CD14-positive monocyte (primary cell): ENCODE measurements at regions not wholly inside any gene's neighbourhood (a gene's known extent, or its start where the extent isn't known, plus 50 kb on each side); places are given as distances from the start of the nearest gene placed in this dataset.

Source experiments
- DNase-seq, 3 donors: peaks; one replicate each; pipeline ENCODE4 v3.0.0-alpha.2; 2011 to 2022
- H2AFZ ChIP-seq: 2 replicates; pipeline ENCODE4 v1.6.0; 2012; ENCODE audit warnings: mild to moderate bottlenecking, low read depth, low read length, inconsistent platforms; ENCODE audit not compliant: insufficient read depth, poor library complexity, severe bottlenecking
- H3K27ac ChIP-seq, 2 donors: 1 replicate in 1 of 2; 2 replicates in 1 of 2; pipeline ENCODE4 v1.5.1; 2012 to 2013; ENCODE audit warnings: low read length in 2 of 2, control low read depth in 1 of 2, inconsistent platforms in 1 of 2, low read depth in 1 of 2, mild to moderate bottlenecking in 1 of 2
- H3K27me3 ChIP-seq, 2 donors: one replicate each; pipeline versions ENCODE4 v1.6.0 to v1.6.1; 2011 to 2013; ENCODE audit warnings: low read length in 2 of 2; ENCODE audit not compliant: control insufficient read depth in 2 of 2, insufficient read depth in 2 of 2
- H3K36me3 ChIP-seq, 2 donors: replicated peaks in 1 of 2; 1 replicate in 1 of 2; 2 replicates in 1 of 2; pipeline versions ENCODE4 v1.5.1 to v1.6.1; 2012 to 2013; ENCODE audit warnings: low read length in 2 of 2, control low read depth in 1 of 2, inconsistent platforms in 1 of 2, mild to moderate bottlenecking in 1 of 2; ENCODE audit not compliant: insufficient read depth in 2 of 2, control insufficient read depth in 1 of 2
- H3K4me1 ChIP-seq, 2 donors: 1 replicate in 1 of 2; 2 replicates in 1 of 2; pipeline versions ENCODE4 v1.5.1 to v1.6.1; 2012 to 2013; ENCODE audit warnings: low read length in 2 of 2, control low read depth in 1 of 2, inconsistent platforms in 1 of 2, mild to moderate bottlenecking in 1 of 2, moderate library complexity in 1 of 2; ENCODE audit not compliant: insufficient read depth in 2 of 2, control insufficient read depth in 1 of 2
- H3K4me2 ChIP-seq: replicated peaks from 2 replicates; pipeline ENCODE3; 2012; ENCODE audit warnings: low read length, moderate library complexity, mild to moderate bottlenecking; ENCODE audit not compliant: poor library complexity, severe bottlenecking; ENCODE audit errors: extremely low read depth
- H3K4me3 ChIP-seq, 3 experiments: fragments of 200-600 bp in 1 of 3; sonication (generic) in 1 of 3; replicated peaks in 1 of 3; 1 replicate in 2 of 3; 2 replicates in 1 of 3; pipeline ENCODE4 v1.5.1; 2011 to 2013; ENCODE audit warnings: low read length in 3 of 3, mild to moderate bottlenecking in 3 of 3, control low read depth in 2 of 3, low read depth in 2 of 3, inconsistent platforms in 1 of 3, moderate library complexity in 1 of 3
- H3K79me2 ChIP-seq: 2 replicates; pipeline ENCODE4 v1.6.0; 2012; ENCODE audit warnings: mild to moderate bottlenecking, control low read depth, inconsistent platforms, low read length, moderate library complexity; ENCODE audit not compliant: insufficient read depth
- H3K9ac ChIP-seq: 2 replicates; pipeline ENCODE4 v1.6.0; 2017; ENCODE audit warnings: low read length, mild to moderate bottlenecking; ENCODE audit not compliant: insufficient read depth, poor library complexity, severe bottlenecking
- H3K9me3 ChIP-seq, 2 donors: replicated peaks in 1 of 2; 1 replicate in 1 of 2; 2 replicates in 1 of 2; pipeline versions ENCODE4 v1.5.1 to v1.6.1; 2012 to 2013; ENCODE audit warnings: low read length in 2 of 2, control low read depth in 1 of 2; ENCODE audit not compliant: control insufficient read depth in 1 of 2, insufficient read depth in 1 of 2
- H4K20me1 ChIP-seq: 2 replicates; pipeline ENCODE4 v1.6.0; 2012; ENCODE audit warnings: mild to moderate bottlenecking, low read length, control low read depth, moderate library complexity; ENCODE audit not compliant: insufficient read depth
- H3K27ac Mint-ChIP-seq, 7 donors: one replicate each; pipeline ENCODE4 v1.8.0; 2020; ENCODE audit warnings: mild to moderate bottlenecking in 7 of 7, mixed read lengths in 7 of 7, moderate library complexity in 6 of 7, inconsistent platforms in 2 of 7
- H3K27me3 Mint-ChIP-seq, 3 donors: one replicate each; pipeline ENCODE4 v1.8.0; 2021 to 2022; ENCODE audit warnings: low read depth in 3 of 3, mild to moderate bottlenecking in 3 of 3, mixed read lengths in 3 of 3, moderate library complexity in 3 of 3, inconsistent platforms in 1 of 3
- H3K36me3 Mint-ChIP-seq, 2 donors: one replicate each; pipeline ENCODE4 v1.8.0; 2020; ENCODE audit warnings: mixed read lengths in 2 of 2, inconsistent platforms in 1 of 2, mild to moderate bottlenecking in 1 of 2
- H3K4me1 Mint-ChIP-seq: one replicate; pipeline ENCODE4 v1.8.0; 2020; ENCODE audit warnings: mild to moderate bottlenecking, mixed read lengths
- H3K4me3 Mint-ChIP-seq, 2 donors: one replicate each; pipeline ENCODE4 v1.8.0; 2020; ENCODE audit warnings: mild to moderate bottlenecking in 2 of 2, mixed read lengths in 2 of 2, moderate library complexity in 1 of 2
- H3K9me3 Mint-ChIP-seq, 7 donors: one replicate each; pipeline ENCODE4 v1.8.0; 2020 to 2022; ENCODE audit warnings: mixed read lengths in 7 of 7, mild to moderate bottlenecking in 6 of 7, moderate library complexity in 6 of 7, inconsistent platforms in 2 of 7
- WGBS: methylation state at CpG from one replicate; pipeline ENCODE4 v1.1.5; 2013; ENCODE audit warnings: missing lambda C conversion rate; ENCODE audit not compliant: insufficient coverage; 5-methylcytosine and 5-hydroxymethylcytosine counted together
- intact Hi-C, 2 donors: fragments of 100-400 bp; cut with micrococcal nuclease; formaldehyde crosslinking; loops; one replicate each; pipeline versions ENCODE4 v1.15.0 to v1.15.1; 2023
- TF ChIP-seq, protein P1 (sequence below): fragments of 200-600 bp; IDR thresholded peaks from one replicate; pipeline ENCODE4 v1.8.0; 2022; ENCODE audit warnings: antibody characterized with exemption, mild to moderate bottlenecking

DNA sequence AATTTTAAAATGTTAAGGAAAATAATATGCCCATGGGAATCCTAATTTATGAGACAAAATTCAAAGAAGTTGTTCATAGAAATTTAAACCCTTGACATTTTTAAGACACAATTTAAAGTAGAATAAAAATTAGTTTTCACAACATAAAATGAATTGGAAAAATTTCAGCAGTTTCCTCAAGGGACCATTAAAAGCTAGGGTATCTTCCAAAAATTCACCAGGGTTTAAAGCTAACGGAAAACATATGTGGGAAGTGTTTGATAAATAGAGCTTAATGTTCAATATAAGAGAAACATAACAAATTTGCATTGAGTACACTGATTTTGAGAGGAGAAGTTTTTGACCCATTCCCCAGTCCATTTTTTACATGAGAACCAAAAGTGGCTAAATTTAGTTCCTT, 228.9 kb upstream of the TTC29 start:
- Histone ChIP-seq H3K9ac (no peak overlapping the region), H4K20me1 (no peaks in the 10 kb centered on the region), H3K4me3 (no peak overlapping the region), H3K79me2 (no peaks in the 10 kb centered on the region), H3K27ac (no peak overlapping the region), H3K9me3 (no peaks in the 10 kb centered on the region), H2AFZ (no peak overlapping the region), H3K27me3 (no peaks in the 10 kb centered on the region), H3K36me3 (no peaks in the 10 kb centered on the region), H3K4me1 (no peaks in the 10 kb centered on the region), H3K4me2 (no peak overlapping the region)
- Mint-ChIP-seq H3K36me3 (no peaks in the 10 kb centered on the region), H3K9me3 (no peaks in the 10 kb centered on the region), H3K4me3 (no peak overlapping the region), H3K27ac (no peak overlapping the region), H3K4me1 (no peaks in the 10 kb centered on the region), H3K27me3 (no peaks in the 10 kb centered on the region)
- no CpG with 5 or more reads among the region's 1 CpG for WGBS
- intact Hi-C loops, result no loop called here
- TF ChIP-seq, protein P1, sequence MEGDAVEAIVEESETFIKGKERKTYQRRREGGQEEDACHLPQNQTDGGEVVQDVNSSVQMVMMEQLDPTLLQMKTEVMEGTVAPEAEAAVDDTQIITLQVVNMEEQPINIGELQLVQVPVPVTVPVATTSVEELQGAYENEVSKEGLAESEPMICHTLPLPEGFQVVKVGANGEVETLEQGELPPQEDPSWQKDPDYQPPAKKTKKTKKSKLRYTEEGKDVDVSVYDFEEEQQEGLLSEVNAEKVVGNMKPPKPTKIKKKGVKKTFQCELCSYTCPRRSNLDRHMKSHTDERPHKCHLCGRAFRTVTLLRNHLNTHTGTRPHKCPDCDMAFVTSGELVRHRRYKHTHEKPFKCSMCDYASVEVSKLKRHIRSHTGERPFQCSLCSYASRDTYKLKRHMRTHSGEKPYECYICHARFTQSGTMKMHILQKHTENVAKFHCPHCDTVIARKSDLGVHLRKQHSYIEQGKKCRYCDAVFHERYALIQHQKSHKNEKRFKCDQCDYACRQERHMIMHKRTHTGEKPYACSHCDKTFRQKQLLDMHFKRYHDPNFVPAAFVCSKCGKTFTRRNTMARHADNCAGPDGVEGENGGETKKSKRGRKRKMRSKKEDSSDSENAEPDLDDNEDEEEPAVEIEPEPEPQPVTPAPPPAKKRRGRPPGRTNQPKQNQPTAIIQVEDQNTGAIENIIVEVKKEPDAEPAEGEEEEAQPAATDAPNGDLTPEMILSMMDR, result no peak
- DNase-seq, result no peak

DNA sequence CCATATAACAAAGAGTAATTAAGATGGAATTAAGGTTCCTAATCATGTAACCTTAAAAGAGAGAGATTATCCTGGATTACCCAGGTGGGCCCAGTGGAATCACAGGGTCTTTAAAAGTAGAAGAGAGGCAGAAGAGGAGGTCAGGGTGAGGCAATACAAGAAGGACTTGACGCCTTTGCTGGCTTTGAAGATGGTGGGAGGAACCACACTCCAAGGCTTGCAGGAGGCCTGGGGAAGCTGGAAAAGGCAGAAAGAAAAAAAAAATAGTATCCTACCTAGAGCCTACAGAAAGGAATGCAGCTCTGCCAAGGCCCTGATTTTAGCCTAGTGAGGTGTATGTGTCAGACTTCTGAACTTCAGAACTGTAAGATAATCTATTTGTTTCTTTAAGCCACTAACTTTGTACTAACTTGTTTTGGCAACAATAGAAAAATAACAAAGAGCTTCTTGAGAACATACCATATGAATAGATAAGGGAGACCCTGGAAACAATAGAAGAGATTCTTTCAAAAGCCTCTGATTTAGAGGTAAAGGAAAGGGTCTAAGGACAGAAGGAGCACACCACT, 229.9 kb upstream of the TTC29 start:
- H4K20me1 ChIP-seq, result no peaks in the 10 kb centered on the region

More for the DNA sequence above, 229.9 kb upstream of the TTC29 start:
- no peaks in the 10 kb centered on the region for H3K36me3 Mint-ChIP-seq
- no CpG with 5 or more reads among the region's 1 CpG for WGBS
- no peak overlapping the region for H3K27ac Mint-ChIP-seq
- no peak overlapping the region for H3K27ac ChIP-seq
- TF ChIP-seq, protein P1, result no peak
- H3K4me3 Mint-ChIP-seq, result no peak overlapping the region
- H3K9me3 Mint-ChIP-seq, result no peaks in the 10 kb centered on the region
- H3K4me1 ChIP-seq, result no peaks in the 10 kb centered on the region
- no peak overlapping the region for H3K4me2 ChIP-seq
- no peak overlapping the region for H3K4me3 ChIP-seq
- no peaks in the 10 kb centered on the region for H3K9me3 ChIP-seq
- H3K27me3 Mint-ChIP-seq, result no peaks in the 10 kb centered on the region
- no peaks in the 10 kb centered on the region for H3K4me1 Mint-ChIP-seq
- no peaks in the 10 kb centered on the region for H3K27me3 ChIP-seq
- H3K36me3 ChIP-seq, result no peaks in the 10 kb centered on the region
- no peak overlapping the region for H2AFZ ChIP-seq
- no peak overlapping the region for H3K9ac ChIP-seq
- no peaks in the 10 kb centered on the region for H3K79me2 ChIP-seq
- DNase-seq, result no peak
- intact Hi-C loops, result no loop called here
